Osteoblast (primary cell): ENCODE measurements at regions not wholly inside any gene's neighbourhood (a gene's known extent, or its start where the extent isn't known, plus 50 kb on each side); places are given as distances from the start of the nearest gene placed in this dataset.
A peak's percentile ranks its signal among the peaks of the same experiment; 100 is the strongest.

Source experiments
- DNase-seq: peaks from one replicate; pipeline ENCODE4 v3.0.0; 2011; ENCODE audit warnings: low spot score, mixed read lengths; ENCODE audit not compliant: insufficient read length; ENCODE audit errors: missing footprints
- H2AFZ ChIP-seq: 2 replicates; pipeline ENCODE4 v1.6.0; 2011; ENCODE audit warnings: mild to moderate bottlenecking, low read length
- H3K27ac ChIP-seq: 2 replicates; pipeline ENCODE4 v1.5.1; 2011; ENCODE audit warnings: mild to moderate bottlenecking, low read depth, low read length, moderate library complexity
- H3K27me3 ChIP-seq: 2 replicates; pipeline ENCODE4 v1.6.0; 2012; ENCODE audit warnings: mild to moderate bottlenecking, control low read depth, inconsistent platforms, low read length, moderate library complexity; ENCODE audit not compliant: insufficient read depth
- H3K36me3 ChIP-seq: 2 replicates; pipeline ENCODE4 v1.5.1; 2011; ENCODE audit warnings: mild to moderate bottlenecking, low read length, control low read depth, moderate library complexity; ENCODE audit not compliant: insufficient read depth
- H3K4me1 ChIP-seq: 2 replicates; pipeline ENCODE4 v1.5.1; 2011; ENCODE audit warnings: mild to moderate bottlenecking, low read length, control low read depth, moderate library complexity; ENCODE audit not compliant: insufficient read depth
- H3K4me2 ChIP-seq: 2 replicates; pipeline ENCODE4 v1.6.0; 2011; ENCODE audit warnings: mild to moderate bottlenecking, low read length; ENCODE audit not compliant: insufficient read depth
- H3K4me3 ChIP-seq: fragments of 200-600 bp; sonication (generic); 3 replicates; pipeline ENCODE4 v1.5.1; 2012; ENCODE audit warnings: mild to moderate bottlenecking, low read length, inconsistent platforms; ENCODE audit not compliant: insufficient read depth
- H3K79me2 ChIP-seq: 2 replicates; pipeline ENCODE4 v1.6.0; 2012; ENCODE audit warnings: mild to moderate bottlenecking, low read length, control low read depth, inconsistent platforms; ENCODE audit not compliant: insufficient read depth
- H3K9me3 ChIP-seq: 2 replicates; pipeline ENCODE4 v1.5.1; 2011; ENCODE audit warnings: low read depth, low read length, control low read depth
- H4K20me1 ChIP-seq: 2 replicates; pipeline ENCODE4 v1.6.0; 2012; ENCODE audit warnings: mild to moderate bottlenecking, low read length, control low read depth; ENCODE audit not compliant: insufficient read depth
- TF ChIP-seq, protein P1 (sequence below): IDR thresholded peaks from 2 replicates; pipeline ENCODE4 v1.5.1; 2011; ENCODE audit warnings: mild to moderate bottlenecking, low read depth, low read length, moderate library complexity; ENCODE audit errors: extremely low read depth

DNA sequence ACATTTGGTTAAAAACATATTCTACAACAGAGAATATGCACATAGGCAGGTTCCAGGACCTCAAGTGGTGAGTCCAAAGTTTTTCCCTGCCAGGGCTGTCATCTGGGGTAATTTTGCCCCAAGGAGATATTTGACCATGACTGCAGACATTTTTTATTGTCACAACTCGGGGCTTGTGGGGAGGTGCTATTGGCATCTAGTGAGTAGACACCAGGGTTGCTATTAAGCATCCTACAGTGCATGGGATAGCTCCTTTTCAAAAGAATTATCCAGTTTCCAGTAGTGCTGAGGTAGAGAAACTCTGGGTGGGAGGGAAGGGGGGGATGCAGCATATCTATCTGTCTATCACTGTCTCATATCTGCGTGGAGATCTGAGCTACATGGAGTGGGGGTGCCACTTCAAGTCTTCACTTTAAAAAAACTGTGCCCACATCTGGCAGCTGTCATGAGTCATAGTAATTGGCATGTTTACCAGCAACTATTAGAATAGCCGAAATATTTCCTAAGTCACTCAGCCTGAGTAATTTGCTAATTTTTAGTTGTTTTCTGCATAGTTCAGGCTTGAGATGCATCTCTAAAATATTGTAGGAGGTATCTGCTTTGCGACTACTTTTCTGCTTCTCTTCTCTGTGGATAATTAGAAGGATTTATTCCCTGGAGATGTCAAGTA, 254.0 kb upstream of the RBMS1 start:
- Histone ChIP-seq H2AFZ (no peak overlapping the region), H4K20me1 (no peaks in the 10 kb centered on the region), H3K4me2 (peak overlapping the region; percentile 23), H3K4me3 (no peak overlapping the region), H3K9me3 (no peaks in the 10 kb centered on the region), H3K79me2 (no peaks in the 10 kb centered on the region), H3K27me3 (no peaks in the 10 kb centered on the region), H3K36me3 (no peaks in the 10 kb centered on the region), H3K27ac (peak overlapping the region; percentile 33), H3K4me1 (peaks cover 34% of the 10 kb centered on the region)
- peak; percentile 34 for DNase-seq
- TF ChIP-seq, protein P1, sequence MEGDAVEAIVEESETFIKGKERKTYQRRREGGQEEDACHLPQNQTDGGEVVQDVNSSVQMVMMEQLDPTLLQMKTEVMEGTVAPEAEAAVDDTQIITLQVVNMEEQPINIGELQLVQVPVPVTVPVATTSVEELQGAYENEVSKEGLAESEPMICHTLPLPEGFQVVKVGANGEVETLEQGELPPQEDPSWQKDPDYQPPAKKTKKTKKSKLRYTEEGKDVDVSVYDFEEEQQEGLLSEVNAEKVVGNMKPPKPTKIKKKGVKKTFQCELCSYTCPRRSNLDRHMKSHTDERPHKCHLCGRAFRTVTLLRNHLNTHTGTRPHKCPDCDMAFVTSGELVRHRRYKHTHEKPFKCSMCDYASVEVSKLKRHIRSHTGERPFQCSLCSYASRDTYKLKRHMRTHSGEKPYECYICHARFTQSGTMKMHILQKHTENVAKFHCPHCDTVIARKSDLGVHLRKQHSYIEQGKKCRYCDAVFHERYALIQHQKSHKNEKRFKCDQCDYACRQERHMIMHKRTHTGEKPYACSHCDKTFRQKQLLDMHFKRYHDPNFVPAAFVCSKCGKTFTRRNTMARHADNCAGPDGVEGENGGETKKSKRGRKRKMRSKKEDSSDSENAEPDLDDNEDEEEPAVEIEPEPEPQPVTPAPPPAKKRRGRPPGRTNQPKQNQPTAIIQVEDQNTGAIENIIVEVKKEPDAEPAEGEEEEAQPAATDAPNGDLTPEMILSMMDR: no peak

DNA sequence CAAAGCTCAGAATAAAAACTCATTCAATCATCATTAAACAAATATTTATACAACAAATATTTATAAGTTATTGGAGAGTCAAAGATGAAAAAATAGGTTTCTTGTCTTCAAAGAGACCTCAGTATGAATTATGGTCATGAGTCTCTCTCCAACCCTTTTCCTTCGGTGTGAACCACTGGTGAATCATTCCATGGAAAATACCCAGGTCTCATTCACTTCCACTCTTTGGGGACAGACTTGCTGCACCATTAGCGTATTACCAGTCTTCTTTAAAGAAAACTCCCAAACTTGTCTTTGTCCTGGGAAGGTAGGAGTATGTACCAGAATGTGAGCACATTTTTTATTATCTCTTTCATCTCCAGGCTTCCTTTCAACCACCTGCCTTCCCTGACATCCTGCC, 257.4 kb upstream of the RBMS1 start:
- Histone ChIP-seq H3K27ac (no peak overlapping the region), H3K27me3 (no peaks in the 10 kb centered on the region), H2AFZ (peak overlapping the region; percentile 10), H3K79me2 (no peaks in the 10 kb centered on the region), H3K4me3 (no peak overlapping the region), H3K4me2 (peak overlapping the region; percentile 27), H3K4me1 (peaks cover 36% of the 10 kb centered on the region), H4K20me1 (no peaks in the 10 kb centered on the region), H3K36me3 (no peaks in the 10 kb centered on the region), H3K9me3 (no peaks in the 10 kb centered on the region)
- peak; percentile 38 for DNase-seq
- TF ChIP-seq, protein P1: no peak

DNA sequence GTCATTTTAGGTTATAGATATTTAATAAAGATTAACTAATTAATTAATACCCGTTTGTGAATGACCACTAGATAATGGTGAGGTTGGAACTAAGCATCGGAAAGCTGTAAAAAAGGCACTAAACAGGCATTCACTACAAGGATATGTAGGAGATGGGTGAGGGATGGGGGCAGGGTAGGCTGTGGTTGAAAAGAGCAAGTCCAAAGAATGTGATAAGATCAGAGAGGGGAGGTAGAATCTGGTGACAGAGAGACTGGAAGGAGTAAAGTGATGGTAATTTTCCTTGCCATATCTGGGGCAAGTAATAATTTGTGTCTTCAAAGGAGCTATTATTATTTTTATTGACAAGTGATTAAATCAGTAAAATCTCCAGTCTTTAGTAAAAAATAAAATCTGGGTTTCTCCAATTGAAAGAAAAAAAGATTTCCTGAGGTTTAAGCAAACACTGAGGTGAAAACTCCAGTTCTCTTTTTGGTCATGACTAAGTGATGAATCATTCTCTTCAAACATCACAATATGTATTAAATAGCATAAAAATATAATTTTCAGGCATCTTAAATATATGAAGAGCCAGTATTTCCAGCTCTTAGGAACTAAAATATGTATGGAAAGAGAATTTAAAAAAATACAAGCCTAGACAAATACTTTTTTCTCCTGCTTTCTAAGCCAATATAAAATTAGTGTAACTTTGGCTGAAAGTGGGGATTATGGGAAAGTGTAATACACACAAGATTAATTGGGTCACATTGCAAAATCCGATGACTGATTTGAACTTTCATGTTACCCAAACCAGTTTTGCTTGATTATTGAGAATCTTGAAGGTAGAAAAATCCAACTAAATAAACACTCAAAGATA, 259.1 kb upstream of the RBMS1 start:
- no peaks in the 10 kb centered on the region for H3K27me3 ChIP-seq
- H3K4me3 ChIP-seq: no peak overlapping the region
- H3K27ac ChIP-seq: peak overlapping the region; percentile 32
- no peaks in the 10 kb centered on the region for H3K9me3 ChIP-seq
- no peaks in the 10 kb centered on the region for H3K36me3 ChIP-seq
- TF ChIP-seq, protein P1: no peak
- H3K79me2 ChIP-seq: no peaks in the 10 kb centered on the region
- H2AFZ ChIP-seq: peak overlapping the region; percentile 33
- peak; percentile 14 for DNase-seq
- no peaks in the 10 kb centered on the region for H4K20me1 ChIP-seq
- peaks cover 32% of the 10 kb centered on the region for H3K4me1 ChIP-seq
- peak overlapping the region; percentile 62 for H3K4me2 ChIP-seq

DNA sequence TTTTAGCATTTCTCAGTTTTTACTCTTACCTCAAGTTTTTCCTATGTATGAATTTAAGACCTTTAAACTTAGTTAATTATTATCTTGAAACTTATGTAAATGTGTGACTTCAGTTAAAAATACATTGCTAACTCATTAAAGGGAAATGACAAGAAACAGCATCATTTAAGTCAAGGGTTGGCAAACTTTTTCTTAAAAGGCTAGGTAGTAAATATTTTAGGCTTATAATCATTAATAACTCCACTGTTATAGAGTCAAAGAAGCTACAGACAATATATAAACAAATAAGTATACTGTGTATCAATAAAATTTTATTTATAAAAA, 259.7 kb upstream of the RBMS1 start:
- TF ChIP-seq, protein P1: no peak
- H3K9me3 ChIP-seq: no peaks in the 10 kb centered on the region
- H2AFZ ChIP-seq: no peak overlapping the region
- no peak overlapping the region for H3K27ac ChIP-seq
- no peak overlapping the region for H3K4me3 ChIP-seq
- peaks cover 26% of the 10 kb centered on the region for H3K4me1 ChIP-seq
- no peaks in the 10 kb centered on the region for H3K36me3 ChIP-seq
- H3K4me2 ChIP-seq: no peak overlapping the region
- no peaks in the 10 kb centered on the region for H3K27me3 ChIP-seq
- H4K20me1 ChIP-seq: no peaks in the 10 kb centered on the region
- no peak for DNase-seq
- H3K79me2 ChIP-seq: no peaks in the 10 kb centered on the region
